ENCODE measurements at regions not wholly inside any gene's neighbourhood (a gene's known extent, or its start where the extent isn't known, plus 50 kb on each side); places are given as distances from the start of the nearest gene placed in this dataset.

GRCh38 chr12:46907791-46908190, 82.0 kb upstream of the SLC38A4 start:
- no peak for TF ChIP-seq CTCF (IDR thresholded peaks at IDR 0.05)
- TF ChIP-seq POLR2A (IDR thresholded peaks at IDR 0.05) = no peak

All from stomach (tissue), 4 donors.